HG03139 (cell line): ENCODE measurements at regions not wholly inside any gene's neighbourhood (a gene's known extent, or its start where the extent isn't known, plus 50 kb on each side); places are given as distances from the start of the nearest gene placed in this dataset.

Experiments
- ATAC-seq: cut with Tn5 transposase; IDR thresholded peaks from one replicate; pipeline ENCODE4 v1.9.1; 2021; ENCODE audit not compliant: unreplicated experiment

DNA sequence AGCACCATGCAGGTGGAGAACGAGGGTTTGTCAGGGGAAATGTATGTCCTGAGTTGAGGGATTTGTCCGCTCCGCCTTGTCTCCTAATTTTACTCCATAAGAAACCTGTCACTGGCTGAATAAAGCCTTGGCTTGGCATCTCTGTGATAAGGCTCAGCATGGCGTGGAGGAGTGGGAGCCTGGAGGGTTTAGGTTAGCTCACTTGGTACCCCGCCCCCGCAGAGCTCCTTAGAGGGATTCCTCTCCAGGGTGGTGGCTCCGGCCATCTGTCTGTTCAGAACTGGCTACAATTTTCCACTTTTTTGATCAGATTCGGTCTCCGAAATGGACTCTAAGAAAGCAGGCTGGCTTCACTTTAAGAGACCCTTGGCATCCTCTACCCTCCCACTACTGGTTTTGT, 192.2 kb upstream of the SYNDIG1 start:
- ATAC-seq, result no peak

DNA sequence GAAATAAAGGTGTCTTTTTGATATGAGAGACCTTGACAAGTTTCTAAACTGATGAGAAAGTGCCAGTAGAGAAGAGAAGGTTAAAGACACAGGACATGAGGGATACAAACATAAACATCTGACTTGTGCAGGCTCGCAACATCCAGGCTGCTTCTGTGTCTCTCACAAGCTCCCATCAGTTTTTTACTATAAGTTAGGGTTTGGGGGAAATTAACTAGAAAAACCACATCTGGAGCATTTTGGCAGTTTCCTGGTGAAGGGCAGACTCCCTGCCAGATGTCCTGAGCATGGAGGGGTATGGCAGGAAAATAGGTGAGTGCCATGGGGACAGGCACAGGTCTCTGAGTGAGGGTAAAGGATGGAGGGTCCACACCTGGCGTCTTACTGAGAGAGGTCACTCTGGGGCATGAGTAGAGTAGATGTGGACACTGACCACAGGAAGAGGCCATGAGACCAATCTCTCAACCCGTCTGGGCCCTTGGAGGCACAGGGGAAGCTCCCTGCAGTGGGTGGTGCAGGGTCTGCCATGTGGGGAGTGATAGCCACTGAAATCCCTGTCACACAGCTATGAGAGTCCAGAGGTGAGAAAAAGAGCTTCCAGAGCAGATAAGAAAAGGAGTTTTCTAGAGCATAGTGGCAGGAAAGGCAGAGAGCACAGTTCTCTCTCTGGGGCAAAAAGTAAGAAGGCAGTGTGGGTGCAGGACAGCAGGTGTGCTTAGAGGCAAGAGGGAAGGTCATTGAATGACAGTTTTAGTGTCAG, 193.3 kb upstream of the SYNDIG1 start:
- ATAC-seq, result no peak

DNA sequence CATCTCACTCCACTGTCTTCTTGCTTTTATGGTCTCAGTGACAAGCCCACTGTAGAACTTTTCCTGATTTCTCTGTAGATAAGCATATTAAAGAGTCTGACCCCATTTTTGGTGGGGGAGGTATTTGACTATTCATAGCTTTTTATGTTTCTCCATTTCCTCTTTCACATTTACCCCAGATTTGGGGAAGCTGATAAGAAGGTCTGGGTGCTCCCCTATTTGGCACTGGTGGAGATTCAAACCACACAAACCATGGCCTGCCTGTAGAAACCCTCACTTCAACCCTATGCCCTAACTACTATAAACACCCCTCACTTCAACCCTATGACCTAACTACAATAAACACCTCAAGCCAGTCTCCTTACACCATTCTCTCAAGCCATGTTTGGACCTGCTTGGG, 196.2 kb upstream of the SYNDIG1 start:
- ATAC-seq, result no peak

DNA sequence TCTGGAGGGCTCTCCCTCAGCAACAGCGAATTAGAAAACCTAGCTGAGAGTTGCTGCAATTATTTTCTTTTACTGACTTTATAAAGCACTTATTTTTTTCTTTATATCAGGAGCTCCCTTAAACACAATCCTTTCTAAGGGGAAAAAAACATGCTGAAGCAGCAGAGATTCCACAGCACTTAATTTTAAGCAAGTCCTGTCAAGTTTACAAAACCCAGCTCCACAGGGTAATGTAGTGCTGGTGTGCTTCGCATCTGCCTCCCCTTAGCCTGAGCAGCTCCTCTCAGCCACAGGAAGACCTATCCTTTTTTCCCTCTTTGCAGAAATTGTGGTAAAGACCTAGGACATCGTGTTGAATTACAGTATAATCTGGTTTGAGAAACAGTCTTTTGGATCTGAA, 208.1 kb upstream of the SYNDIG1 start:
- no peak for ATAC-seq

DNA sequence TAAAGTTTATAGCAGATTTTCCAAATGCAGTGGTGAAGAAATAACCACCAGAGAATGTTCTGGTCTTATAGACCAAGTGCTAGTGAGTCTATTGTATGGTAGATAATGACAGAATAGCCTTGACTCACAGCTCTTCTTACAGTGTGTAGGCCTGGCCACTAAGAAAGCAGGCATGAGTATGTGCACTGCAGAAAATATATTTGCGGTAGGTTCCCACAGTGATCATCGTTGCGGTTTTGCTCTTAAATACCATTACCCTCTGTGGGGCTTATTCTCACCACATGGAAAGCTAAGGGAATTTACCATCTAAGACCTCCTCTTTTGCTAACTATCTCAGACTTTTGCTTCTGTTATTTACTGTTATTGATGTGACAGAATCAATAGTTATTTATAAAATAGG, 212.3 kb upstream of the SYNDIG1 start:
- ATAC-seq, result no peak

DNA sequence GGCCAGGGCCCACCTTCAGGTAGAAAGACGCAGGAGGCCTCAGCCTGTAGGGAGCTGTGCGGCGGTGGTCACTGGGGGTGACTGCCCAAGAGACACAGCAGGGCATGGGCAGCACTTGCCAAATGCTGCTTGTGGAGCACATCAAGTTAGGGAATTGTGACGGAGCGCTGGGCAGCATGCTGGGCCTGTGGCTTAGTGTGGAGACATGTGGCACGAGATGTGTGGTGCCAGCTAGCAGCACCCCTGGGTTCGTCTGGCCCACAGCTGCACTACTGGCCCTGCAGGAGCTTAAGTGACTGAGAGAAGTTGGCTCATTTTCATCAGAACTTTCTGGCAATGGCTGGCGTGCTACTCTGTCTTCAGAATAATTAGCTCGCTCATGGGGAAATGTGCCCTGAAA, 213.1 kb upstream of the SYNDIG1 start:
- no peak for ATAC-seq

DNA sequence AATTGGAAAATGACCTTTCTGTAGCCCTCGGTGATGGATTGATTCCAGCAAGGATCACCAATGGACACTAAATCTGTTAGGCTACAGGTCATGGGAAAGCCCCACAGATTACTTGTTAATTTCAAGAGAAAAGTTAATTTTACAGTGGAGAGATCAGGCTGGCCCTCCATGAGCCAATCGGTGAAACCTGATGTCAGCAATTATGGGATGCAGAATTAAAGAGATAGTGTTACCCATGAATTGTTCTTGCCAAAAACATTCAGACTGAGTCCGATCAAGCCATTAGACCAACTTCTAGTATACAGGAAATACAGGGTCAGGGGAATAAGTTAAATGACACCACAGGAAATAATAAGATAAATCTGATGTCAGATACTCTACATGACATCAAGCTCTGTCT, 214.9 kb upstream of the SYNDIG1 start:
- ATAC-seq, result no peak

DNA sequence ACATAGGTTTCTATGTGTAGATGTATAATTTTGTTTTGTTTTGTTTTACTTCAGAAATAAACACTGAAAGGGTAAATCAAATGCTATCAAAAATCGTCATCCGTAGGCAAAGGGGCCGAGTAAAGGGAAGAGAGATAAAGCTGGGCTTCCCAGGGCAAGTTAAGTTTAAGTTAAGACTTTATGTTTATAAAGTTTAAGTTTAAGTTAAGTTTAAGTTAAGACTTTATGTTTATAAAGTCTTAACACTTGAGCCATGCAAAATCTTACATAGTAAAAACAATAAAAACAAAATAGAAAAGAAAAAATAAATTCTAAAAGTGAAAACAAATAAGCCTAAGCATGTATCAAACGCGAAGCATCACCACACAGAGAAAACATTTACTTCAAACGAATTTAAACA, 216.1 kb upstream of the SYNDIG1 start:
- no peak for ATAC-seq

DNA sequence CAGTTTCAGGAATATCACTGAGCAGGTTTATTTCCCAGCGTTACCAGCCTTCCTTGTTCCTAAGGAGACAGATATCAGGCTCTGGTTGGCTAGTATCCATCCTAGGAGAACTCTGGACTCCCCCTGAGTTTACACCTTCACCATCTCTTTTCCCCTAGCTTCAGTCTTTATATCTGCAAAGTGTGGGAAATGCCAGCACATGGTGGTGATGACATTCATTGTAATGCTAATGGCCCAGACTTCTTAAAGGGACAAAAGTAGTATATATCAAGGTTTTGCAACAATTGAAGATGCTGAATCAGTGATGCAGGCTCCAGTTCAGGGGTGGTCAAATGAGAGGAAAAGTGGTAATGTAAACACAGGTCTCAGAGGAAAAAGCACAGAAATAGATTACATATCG, 224.3 kb upstream of the SYNDIG1 start:
- ATAC-seq, result no peak

DNA sequence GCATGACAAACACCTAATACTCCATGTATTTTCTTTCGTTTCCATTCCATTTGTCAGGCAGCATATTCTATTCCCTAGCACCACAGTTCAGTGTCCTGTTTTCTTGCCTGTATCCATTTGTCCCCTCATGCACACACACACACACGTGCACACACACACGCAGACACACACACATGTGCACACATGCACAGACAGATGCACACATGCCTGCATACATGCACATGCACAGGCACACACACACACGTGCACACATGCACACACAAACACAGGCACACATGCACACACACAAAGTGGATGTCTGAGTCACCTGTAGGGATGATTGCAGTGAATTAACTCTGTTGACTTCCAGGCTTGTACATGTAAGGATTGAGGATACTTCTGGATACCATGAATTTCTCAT, 226.7 kb upstream of the SYNDIG1 start:
- ATAC-seq, result no peak

DNA sequence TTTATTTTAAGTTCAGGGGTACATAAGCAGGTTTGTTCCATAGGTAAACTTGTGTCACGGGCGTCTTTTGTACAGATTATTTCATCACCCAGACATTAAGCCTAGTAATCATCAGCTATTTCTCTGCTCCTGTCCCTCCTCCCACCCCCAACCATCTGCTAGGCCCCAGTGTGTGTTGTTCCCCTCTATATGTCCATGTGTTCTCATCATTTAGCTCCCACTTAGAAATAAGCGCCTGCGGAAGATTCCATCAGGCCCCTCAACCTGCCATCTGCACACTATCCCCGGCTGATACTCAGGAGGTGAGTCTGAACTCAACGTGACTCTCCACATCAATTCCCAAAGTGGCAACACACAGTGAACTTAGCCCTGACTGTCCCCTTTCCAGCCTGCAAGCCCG, 228.0 kb upstream of the SYNDIG1 start:
- ATAC-seq, result no peak

DNA sequence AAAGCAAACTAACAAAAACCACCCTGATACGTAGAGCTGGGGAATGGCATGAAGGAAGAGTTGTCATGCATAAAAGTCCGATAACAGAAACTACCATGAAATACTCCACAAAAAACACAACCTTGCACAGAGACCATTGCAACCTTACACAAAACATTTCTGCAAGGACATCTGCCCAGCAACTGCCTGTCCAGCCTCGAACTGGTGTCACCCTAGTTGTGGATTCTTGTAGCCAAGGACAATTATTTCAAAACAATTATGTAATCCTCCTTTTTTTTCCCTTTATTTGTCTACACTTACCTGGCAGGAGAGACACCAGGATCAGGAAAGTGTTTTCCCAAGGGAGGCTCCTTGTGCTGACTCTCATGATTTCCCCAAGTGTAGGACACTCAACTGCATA, 232.5 kb upstream of the SYNDIG1 start:
- no peak for ATAC-seq

DNA sequence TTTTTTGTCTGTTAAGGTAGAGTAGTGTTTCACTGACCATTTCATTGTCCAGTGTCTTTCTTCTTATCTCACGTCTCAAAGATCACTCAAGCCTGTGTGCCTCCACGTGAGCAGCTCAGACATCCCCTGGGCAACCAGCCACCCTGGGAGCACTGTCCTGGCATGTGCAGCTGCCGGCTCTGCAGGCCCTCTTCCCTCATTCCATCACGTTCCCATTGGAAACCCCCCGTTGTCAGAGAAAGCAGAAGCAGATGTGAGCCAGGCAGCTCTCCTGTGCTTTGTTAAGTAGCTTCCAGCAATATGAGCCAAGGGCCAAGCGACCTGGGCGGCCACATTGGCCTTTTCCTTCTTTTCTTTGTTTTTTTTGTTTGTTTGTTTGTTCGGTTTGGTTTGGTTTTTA, 233.2 kb upstream of the SYNDIG1 start:
- no peak for ATAC-seq

DNA sequence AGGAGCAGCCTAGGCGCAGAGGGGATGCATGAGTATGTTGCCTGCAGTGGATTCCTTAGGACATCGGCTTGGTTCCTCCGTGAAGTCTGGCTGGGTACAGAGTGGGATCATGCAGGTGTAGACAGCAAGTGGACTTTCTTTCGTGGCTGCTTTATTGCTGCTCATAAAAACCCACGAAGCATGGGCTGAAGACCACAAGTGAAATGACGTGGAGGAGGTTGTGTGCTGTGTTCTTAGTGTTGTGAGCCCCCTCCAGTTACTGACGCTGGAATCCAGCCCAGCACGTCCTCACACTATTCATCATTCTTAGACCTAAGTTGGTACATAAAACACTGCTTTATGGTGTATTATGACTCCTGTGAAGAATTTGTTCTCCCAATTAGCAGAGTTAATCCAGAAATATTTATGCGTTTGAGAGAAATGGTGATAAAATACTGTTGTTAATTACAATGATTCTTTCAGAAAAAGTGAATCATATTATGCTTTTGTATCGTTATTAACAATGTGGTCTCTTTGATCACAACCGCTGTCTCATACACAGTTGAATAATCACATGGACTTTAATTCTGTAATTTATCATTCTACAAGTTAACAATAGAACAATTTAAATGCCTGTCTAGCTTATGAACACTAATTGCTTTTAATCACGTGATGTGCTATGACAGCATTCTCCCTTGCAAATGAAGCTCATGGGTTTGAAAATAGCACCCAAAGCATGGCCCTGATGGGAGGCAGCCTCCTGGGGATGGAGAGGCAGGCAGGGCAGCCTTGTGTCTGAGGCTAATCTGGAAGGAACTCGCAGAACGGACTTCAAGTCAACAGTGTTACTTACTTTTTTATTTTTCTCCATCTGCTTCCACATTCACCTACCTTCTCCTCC, 233.9 kb upstream of the SYNDIG1 start:
- ATAC-seq, result no peak

DNA sequence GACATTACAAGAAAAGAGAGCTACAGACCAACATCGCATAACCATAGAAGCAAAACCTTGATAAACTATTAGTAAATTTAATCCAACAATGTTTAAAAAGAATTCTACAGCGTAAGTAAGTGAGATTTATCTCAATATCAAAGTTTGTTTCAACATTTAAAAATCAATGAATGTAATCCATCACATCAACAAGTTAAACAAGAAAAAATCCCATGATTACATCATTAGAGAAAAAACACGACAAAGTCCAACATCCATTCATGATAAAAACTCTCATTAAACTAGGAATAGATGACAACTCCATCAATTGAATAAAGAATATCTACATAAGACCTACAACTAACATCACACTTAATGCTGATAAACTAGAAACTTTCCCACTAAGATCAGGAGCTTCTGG, 239.0 kb upstream of the GGTLC1 start:
- ATAC-seq, result no peak

DNA sequence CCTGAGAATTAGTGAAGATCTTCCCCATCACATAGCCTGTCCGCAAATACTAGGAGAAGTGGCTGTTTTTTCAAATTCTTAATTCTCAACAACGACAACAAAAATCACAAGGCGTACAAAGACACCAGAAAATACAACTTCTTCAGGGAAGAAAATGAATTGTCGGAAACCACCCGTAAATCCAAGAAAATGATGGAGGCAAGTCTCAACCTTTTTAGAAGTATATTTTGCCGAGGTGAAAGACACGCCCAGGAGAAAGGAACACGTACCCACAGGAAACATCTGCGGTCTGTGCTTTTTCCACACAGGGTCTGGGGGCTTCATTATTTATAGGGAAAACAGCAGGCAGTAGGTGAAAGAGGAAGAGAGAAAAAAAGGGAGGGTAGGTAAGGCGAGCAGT, 223.9 kb upstream of the GGTLC1 start:
- no peak for ATAC-seq

DNA sequence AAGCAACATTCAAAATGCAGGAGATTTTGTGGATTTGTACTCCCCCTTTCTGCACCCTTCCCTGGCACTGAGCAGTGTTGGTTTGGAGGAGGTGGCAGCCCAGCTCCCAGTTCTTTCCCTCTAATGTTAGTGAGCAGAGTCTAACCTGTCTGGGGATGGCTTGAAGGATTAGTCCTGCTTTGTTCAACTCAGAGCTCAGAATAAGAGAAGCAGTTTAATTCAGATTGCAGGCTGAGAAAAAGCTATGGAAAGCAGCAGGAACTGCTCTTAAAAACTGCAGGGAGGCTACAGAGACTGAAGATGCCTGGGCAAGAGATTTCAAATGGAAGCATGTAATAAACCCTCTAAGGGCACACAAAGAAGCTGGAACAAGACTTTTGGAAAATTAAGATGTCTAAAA, 223.4 kb upstream of the GGTLC1 start:
- no peak for ATAC-seq

DNA sequence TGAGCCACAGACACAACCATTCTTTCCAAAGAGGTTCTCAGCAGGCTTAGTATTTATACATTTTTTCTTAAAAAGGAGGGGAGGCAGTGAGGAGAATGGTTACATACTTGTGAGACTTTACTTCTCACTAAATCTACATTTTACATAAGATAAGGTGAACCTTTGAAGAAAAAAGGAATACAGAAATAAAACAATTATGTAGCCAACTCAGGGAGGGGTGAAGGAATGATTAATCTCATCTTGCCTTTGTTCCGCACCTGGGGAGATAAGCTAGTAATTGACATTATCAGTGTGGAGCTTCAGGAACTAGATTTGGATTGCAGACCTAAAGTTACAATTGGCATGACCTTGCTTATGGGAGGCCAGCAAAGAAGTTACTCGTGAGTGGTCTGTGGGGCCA, 221.8 kb upstream of the GGTLC1 start:
- no peak for ATAC-seq

DNA sequence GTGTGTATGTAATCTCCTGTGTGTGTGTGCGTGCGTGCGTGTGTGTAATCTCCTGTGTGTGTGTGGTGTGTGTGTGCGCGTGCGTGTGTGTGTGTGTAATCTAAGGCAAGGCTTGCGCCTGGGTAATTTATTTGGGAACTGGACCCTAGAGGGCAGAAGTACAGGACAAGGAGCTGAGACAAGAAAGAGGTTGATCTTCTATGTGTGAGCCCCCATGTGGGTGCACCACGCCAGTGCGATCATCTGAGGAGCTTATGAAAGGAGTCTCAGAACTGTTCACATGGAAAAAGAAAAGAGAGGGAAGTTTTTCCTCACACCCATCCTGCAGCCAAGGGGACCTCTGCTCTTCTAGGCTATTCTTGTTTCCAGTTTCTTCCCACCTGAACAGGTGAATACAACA, 220.1 kb upstream of the GGTLC1 start:
- ATAC-seq, result no peak

DNA sequence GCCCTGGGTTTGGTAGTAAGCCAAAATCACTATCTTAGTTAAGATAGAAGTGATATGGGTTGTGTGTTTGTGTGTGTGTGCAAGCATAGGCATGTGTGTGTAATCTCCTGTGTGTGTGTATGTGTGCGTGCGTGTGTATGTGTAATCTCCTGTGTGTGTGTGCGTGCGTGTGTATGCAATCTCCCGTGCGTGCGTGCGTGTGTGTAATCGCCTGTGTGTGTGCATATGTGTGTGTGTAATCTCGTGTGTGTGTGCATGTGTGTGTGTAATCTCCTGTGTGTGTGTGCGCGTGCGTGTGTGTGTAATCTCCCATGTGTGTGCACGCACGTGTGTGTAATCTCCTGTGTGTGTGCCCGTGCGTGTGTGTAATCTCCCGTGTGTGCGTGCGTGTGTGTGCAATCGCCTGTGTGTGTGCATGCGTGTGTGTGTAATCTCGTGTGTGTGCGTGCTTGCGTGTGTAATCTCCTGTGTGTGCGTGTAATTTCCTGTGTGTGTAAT, 219.3 kb upstream of the GGTLC1 start:
- ATAC-seq, result no peak

DNA sequence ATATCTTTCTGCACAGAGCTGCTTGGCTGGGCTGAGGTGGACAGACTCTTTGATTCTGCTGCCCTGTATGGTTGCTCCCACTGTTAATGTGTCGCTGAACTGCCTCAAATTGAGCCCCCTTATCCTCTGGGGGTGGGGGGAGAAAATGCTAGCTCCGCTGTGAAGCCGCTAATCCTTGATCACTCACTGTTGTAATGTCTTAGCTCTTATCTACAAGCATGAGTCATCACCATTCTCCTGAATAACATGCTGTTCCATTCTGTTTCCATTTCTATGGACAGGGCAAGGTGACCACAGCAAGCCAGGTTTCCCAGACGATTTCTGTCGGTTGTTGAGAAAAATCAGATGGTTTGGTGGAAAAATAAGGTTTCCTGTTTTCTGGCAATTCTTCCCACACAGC, 218.4 kb upstream of the GGTLC1 start:
- no peak for ATAC-seq

DNA sequence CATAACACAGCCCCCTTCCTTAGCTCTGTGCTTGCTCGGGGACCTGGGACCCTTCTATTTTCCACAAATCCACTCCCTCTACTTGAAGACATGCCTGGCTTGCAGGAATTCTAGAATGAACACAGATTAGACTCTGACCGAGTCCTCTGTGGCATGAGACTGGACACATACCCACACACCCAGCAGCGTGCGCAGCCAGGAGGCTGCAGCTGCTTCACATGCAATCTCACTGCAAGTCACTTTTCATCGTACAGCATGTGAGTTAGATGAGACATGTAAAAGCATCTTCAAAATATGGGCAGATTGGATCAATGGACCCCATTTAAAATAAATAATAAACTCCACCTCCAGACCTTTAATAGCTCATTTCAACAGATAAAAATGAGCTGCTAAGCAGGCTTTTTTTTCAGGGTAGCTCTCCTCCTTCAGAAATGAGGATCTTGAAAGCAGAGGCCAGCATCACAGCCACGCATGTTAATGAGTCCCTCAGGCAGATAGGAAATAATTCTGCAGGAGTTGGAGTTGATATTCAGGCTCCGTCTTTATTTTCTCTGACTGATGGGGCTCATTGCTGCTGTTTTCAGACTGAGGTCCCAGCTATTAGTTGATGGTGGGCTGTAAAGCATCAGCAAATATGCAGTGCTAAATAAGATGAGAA, 215.1 kb upstream of the GGTLC1 start:
- no peak for ATAC-seq
